GM19043 (cell line): ENCODE measurements at regions not wholly inside any gene's neighbourhood (a gene's known extent, or its start where the extent isn't known, plus 50 kb on each side); places are given as distances from the start of the nearest gene placed in this dataset.
A peak's percentile ranks its signal among the peaks of the same experiment; 100 is the strongest.
"Not testable (repeated sequence)": the region's sequence is repeated elsewhere in the genome, so short reads cannot be mapped to it uniquely, and the experiment has no call there.

Experiments
- ATAC-seq: cut with Tn5 transposase; IDR thresholded peaks from one replicate; pipeline ENCODE4 v1.9.1; 2021; ENCODE audit warnings: low read depth; ENCODE audit not compliant: unreplicated experiment

DNA sequence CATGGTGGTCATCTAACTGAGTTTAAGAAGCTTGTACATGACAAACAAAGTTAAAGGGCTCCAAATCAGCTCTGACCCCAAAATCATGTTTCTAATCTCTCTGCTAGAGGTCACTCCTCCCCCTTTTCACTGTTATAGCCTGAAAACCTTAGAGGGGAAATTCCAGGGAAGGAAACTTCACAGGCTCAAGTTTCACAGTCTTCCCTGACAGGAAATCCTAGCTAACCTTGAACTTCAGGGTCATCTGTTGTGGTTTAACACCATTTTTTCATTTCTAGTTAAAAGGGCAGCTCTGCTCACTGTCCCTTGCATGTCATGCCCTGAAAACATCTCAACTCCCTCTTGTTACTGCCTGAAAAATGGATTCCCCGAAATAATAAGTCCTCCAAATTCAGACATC, 104.4 kb upstream of the BMP2 start:
- no peak for ATAC-seq

DNA sequence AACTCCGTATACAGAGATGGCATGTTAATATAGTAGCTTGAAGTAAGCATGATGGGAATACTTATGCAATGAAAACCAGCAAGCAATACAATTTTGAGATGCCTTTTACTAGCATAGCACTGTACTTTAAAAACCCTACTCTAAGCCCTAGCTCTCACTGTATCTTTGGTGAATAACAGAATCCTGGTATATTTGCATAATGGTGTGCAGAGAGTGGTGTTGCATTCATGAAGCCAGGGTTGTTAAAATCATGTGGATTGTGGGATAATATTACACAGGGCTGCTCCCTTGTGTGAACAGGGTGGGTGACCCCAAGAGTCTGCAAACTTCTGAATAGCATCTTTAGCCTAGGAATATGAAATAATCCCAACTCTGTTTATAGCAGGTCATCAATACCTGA, 105.2 kb upstream of the BMP2 start:
- no peak for ATAC-seq

DNA sequence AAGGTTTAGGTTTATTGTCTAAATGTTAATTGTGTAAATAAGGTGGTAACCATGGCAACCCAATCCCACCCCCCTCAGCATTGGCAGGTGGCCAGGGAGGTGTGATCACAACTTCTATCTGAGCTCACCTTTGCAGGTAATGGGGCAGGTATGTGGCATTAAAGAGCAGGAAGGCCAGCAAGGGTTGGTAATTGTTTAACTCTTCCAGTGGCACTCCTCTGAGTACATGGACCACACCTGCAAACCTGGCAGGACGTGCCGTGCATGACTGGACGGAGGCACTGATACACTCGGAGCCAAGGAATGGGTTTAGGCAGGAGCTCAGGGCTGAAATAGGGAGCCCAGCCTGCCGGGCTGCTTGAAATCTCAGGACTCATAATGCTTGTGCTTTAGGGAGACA, 107.0 kb upstream of the BMP2 start:
- ATAC-seq: no peak

DNA sequence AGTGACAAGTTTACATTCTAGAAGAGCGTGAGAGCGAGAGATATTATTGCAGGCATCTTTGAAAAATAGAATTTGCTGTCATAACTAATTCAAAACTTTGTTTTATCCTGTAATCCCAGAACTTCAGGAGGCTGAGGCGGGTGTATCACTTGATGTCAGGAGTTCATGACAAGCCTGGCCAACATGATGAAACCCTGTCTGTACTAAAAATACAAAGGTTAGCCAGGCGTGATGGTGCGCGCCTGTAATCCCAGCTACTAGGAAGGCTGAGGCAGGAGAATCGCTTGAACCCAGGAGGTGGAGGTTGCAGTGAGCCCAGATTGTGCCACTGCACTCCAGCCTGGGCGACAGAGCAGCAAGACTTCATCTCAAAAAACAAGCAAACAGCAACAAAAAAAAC, 108.6 kb upstream of the BMP2 start:
- ATAC-seq: not testable (repeated sequence)

DNA sequence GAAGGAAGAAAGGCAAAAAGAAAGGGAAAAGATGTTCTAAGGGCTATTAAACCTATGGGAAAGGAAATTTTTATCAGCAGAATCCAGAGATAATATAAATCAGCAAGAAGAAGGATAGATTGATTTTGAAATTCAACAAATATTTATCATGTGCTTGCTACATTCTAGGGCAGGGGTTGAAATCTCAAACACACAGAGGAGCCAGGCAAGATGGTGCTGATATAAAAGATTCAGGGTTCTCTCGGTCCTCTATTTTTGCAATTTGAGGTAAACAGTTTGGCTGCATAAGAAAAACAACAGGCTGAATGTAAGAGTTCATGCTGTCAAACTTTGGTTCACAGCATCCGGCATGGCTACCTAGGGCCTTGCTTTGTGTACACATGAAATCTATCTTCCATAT, 109.6 kb upstream of the BMP2 start:
- no peak for ATAC-seq

DNA sequence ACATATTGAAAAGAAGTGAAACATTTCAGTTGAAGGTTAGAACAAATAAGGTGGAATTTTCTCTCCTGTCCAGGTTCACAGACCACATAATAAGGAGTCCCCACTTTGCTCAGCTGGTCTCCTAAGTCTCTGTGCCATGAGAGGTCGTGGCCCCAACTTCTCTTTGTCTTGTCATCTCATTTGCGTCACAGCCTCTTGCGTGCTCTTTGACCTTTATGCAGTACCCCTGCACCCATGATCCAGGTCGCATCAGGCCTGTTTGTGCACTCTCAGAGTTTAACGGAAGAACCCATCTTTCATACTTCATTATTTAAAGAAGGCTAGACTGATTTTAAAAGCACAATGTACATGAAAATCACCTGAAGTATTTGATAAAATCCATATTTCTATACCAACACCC, 110.4 kb upstream of the BMP2 start:
- no peak for ATAC-seq

DNA sequence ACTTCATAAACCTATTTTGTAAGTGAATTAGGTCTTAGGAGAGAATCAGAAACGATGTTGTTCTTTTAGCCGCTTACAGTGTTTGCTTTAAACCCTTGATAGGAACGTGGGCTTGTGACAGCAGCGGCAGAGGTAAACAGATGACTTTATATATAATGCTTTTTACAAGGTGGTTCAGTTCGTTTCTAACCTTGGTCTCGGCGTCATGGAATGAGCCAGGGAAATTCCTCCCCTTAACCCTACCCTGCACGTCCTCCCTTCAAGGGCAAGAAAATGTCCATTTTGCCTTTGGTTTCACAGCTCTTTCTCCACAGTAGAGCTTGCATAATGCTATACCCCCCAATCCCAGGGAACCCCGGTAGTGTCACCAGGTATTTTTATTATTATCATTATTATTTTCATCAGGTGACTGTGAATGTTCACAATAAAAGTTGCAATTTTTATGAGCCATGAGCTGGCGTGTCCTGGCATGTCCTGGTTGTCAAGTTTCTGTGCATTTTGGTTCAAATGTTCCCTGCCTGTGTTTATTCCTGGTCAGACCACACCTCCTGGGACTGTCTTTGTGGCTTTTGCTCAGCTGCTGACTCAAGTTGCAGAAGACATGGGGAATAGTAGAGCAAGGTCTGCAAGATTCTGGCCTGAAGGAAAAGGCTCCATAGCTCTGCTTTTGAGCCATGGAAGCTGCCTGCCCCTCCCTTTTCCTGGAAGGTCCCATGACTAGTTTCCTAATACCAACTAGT, 112.8 kb upstream of the BMP2 start:
- ATAC-seq: no peak

DNA sequence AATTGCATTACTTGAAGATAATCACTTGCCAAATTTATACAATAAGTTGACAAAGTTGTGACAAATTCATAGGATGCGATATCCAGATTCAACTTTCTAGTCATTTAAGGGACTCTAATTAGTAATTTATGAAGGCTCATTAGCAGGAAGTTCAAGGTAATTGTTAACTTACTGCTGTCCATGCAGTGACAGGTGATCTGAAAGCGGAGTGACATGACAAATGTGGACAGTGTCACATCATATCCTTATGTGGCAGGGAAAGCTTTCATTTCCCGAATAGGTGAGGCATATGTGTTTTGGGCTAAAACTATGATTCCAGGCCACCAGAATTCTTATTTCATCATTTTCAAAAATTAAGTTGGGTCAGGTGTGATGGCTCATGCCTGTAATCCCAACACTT, 115.9 kb upstream of the BMP2 start:
- ATAC-seq: peak; percentile 76

DNA sequence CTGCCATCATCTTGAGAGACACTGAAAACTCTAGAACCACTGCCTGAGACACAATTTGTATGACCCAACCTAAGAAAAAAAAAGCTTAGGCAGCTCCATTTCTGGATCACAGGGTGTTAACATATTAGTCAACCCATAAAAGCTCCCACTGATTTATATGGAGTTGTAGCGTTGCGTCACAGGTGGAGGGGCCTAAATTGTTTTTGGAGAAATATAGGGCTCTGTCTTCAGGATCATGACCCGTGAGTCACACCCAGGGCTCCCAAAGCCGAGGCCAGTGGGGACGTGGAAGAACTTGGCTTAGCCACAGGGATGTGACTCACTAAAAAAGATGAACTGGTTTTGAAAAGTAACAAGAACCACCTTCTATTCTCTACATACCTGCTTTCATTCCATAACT, 116.5 kb upstream of the BMP2 start:
- no peak for ATAC-seq

DNA sequence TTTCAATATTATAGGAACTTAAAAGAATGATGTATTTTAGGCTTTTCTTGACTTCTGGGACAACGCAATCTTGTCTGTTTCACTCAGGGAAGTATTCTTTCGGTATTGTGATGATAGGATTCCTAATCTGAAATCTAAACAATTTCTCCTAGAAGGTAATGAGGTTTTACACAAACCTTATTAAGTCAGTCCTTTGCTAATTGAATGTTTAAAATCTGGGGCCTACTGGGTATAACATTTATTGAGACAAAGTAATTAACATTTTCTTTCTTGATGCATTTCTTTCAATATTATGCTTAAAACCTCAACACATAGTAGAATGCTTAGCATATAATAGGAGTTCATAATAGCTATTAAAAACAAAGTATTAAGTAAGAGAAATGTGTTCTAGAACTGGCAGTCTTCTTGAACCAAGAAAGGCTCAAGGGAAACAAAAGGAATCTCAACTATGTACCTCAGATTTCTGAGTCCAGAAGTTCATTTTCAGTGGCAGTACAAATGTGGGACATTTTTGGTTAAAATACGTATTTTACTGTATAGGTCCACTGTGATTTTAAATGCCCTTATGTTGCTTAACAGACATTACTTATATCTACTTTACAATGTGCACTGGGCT, 121.4 kb upstream of the BMP2 start:
- no peak for ATAC-seq

DNA sequence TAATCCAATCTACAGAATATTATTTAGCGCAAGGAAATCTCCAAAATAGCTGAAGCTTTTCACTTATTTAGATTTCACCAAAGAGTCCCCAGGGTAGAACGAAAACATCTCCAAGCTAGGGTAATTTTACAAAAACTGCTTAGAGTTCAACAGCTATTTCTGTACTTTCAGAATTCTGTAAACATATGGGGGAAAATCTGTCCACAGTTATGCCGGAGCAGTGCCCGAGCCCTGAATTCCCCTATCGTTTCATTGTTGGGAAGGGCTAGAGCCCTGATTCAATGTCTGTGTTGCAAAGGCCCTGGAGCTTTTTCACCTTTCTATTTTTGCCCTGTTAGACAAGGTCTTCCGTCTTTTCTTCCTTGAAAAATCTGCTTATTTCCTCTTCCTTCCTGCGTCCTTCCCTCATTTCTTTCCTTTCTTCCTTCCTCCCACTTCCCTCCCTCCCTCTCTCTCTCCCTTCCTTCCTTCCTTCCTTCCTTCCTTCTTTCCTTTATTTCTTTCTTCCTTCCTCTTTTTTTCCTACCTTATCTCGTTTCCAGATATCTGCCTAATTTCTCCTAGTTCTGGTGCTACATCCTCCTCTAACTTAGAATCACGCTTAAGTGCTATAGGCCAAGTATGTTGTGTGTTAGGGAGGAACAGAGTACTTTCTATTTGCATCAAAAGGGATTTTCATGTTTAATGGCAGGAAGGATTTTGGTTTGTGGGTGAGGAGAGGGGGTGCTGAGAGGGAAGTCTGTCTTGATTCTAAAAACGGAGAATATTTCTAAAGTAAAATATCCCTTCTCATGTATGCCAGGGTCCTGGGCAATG, 122.5 kb upstream of the BMP2 start:
- peak; percentile 54 for ATAC-seq

DNA sequence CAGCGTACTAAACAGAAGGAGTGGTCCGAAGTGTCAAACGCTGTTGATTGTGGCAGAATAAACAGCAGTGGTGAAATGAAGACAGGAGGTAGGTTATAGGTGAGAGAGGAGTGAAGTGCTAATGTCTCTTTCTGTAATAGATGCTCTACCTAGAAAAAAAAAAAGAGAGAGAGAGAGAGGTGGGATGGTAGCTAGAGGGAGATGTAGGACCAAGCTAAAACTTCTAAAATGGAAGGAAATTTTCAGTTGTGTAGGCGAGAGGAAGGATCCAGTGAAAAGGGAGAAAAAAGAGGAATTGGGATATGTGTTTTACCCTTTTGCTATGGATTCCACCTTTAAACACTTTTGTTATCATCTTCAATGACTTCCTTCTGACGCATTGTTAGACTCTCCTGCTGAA, 126.5 kb upstream of the BMP2 start:
- no peak for ATAC-seq

DNA sequence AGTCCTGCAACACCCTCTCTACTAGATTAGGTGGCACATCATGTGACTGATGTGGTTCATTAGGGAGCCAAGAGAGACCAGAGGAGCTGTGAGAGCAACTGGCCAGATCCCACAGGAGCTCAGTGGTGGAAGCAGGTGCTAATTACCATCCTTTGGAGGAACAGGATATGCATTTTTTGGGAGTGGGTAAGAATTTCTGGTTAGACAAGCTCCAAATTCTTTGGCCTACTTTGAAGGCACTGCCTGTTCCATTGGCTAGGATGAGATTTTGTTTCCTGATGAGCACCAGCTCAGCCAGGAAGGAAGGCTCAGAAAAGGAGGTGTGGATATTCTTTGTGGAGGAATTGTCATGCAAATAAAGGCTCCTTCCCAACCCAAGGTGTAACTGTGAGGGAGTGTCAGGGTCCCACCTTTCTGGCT, 130.3 kb upstream of the BMP2 start:
- ATAC-seq: no peak

DNA sequence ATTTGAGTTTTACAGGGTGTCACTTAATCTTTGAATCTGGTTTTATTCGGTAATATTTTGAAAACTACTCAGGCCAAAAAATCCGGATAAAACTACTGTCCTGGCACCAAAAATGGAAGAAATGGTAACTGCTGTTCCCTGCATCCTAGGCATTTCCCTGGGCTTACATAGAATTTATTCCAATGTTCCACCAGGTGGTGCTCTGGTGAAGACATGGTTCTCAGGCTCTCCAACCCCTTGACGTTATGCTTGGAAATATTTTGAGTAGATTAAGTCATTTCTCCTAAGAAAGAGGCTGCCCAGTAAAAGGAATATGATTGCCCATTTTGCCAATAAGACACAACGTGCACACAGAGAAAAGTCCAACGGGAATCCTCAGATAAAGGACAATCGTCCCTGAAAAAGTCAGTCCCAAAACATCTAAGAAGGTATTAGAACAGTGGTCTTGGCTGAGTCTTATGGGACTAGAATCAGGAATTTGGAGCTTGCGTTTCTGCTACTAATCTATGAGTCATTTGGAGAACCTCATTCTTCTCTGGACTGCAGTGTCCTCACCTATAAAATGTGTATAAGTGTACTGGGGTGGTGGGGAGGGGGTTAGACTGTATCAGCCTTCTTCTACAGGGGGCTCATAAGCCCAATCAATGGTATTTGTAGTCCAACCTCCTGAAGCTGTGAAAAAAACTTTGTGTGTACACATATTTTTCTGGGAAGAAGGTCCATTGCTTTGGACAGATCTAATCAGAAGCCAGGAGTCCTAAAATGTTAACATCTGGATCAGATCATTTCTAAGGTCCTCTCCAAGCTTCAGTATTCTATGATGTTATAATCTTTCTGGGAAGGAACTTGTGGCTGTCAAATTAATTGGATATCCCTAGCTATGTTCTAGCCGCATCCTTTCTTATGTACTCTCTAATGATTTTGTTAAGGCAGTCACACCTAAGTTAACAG, 131.0 kb upstream of the BMP2 start:
- ATAC-seq: no peak

DNA sequence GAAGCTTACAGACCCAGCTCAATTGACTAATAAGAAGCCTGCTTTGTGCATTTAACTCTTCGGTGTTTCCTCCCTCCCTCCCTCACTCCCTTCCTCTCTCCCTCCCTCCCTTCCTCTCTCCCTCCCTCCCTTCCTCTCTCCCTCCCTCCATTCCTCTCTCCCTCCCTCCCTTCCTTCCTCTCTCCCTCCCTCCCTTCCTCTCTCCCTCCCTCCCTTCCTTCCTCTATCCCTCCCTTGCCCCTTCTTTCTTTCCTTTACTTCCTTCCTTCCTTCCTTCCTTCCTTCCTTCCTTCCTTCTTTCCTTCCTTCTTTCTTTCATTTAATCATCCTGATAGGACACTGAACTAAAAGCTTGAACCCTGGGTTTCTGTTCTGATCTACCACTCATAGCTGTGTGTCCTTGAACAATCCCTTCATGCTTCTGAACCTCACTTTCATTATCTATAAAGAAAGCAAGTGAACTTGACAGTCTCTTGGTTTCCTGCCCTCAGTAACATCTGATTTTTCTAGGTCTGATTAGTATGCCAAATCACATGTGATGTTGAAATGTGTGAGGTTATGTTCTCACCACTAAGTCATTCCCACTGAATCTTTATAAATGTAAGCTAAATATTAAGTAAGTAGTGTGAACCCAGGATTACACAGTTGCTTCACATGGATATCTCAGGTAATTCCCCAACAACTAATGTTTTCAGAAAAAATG, 132.3 kb upstream of the BMP2 start:
- peak; percentile 59 for ATAC-seq

DNA sequence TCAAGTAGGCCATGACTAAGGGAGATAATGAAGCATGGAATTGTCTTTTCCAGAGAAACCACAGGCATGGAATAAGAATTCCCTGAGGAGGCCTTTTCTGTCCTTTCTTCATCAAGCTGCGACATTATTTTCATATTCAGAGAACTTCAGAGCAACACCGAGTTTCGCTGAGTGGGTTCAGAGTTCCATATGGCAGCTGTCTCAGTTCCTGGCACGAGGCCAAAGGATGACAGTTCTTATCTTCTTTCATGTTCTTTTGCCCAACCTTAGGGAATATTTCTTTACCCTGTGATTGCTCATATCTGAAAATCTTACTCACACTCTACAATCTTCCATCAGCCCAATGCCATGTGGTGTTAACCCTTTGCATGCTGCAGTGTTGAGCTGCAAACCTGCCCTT, 135.3 kb upstream of the BMP2 start:
- no peak for ATAC-seq

DNA sequence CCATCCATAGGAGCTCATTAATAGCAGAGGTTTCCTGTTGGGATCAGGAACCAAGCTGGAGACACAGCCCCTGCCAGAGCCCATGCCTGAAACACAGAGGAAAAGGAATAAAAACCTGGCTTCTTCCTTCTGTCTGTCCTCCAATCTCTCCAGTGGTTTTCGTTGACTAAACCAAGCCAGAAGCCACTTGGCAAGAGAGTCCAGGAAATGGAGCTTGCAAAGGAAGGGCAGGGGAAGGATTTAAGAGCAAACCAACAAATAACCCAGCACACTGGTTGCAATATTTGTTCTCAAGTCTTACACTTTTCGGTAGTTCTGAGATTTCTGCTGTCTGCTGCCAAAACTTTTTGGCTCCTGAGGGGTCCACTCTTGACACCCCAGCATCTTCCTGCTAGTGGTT, 137.0 kb upstream of the BMP2 start:
- ATAC-seq: no peak

DNA sequence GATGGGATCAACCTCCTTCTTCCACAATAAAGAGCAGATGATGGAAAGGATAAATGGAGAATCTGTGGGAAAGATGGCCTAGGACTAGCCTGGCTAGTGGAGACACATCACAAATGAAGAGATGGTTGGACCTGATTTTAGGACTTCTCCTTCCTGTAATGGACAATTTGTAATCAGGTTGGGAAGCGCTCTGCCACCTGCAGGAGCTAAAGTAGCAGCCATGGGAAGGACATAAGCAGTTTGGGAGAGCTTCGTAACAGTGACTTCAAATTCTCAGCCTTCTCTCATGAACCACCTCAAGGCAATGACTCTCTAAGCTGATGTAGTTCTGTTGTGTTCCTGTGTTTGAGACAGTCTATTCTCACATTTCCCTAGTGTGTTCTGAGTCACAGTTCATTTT, 137.9 kb upstream of the BMP2 start:
- ATAC-seq: no peak

DNA sequence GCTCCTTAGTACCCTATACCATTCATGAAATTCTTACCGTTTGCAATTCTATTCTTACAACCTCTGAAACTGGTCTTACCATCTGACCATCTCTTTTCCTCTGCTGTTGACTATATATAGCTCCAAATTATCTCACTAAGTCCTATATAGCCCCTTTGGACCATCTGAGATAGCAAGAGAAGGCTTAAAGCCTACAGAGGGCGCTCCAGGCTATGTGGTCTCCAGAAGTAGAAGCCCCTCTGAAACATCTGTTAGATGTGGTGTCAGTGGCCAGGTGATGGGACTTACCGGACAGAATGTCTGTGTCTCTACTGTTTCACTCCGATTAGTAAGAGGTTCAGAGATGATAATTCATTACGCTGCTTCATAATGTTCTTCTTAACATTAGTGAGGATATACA, 140.7 kb upstream of the BMP2 start:
- ATAC-seq: no peak

DNA sequence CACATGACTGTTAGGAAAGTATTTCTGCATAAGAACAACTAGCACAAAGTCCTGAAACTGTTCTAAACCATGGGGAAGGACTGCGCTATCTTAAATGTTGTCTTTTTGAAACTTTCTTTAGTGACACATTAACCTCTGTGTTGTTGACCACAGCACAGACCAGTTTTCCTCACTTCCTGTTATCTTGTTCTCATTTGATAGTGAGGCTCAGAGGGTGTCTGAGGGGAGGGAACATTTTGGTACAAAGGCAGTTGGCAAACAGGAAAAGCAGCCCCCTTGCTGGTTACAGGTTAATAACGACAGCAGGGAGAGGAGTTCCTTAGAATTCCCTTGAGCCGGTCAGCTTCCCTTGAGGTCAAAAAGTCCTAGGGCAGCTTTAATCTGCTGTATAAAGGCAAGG, 143.5 kb upstream of the BMP2 start:
- peak; percentile 99 for ATAC-seq
